H9 (cell line): ENCODE measurements at regions not wholly inside any gene's neighbourhood (a gene's known extent, or its start where the extent isn't known, plus 50 kb on each side); places are given as distances from the start of the nearest gene placed in this dataset.

Source experiments
- DNase-seq: peaks from one replicate; pipeline ENCODE4 v3.0.0-alpha.2; 2017
- H2AFZ ChIP-seq: one replicate; pipeline ENCODE4 v1.6.1; 2013; ENCODE audit warnings: mild to moderate bottlenecking, low read length, control low read depth, moderate library complexity
- H2AK5ac ChIP-seq: 2 replicates; pipeline ENCODE4 v1.6.1; 2013; ENCODE audit warnings: low read length, control low read depth, mixed read lengths; ENCODE audit not compliant: insufficient read length
- H2BK120ac ChIP-seq: one replicate; pipeline ENCODE4 v1.6.1; 2013; ENCODE audit warnings: low read depth, mild to moderate bottlenecking, low read length, control low read depth, inconsistent platforms; ENCODE audit not compliant: poor library complexity, severe bottlenecking
- H2BK12ac ChIP-seq: 2 replicates; pipeline ENCODE4 v1.6.1; 2013; ENCODE audit warnings: low read length, control low read depth, mixed read lengths, low read depth; ENCODE audit not compliant: insufficient read length
- H2BK15ac ChIP-seq: 2 replicates; pipeline ENCODE4 v1.6.1; 2013; ENCODE audit warnings: low read depth, low read length, control low read depth
- H2BK20ac ChIP-seq: one replicate; pipeline ENCODE4 v1.6.1; 2013; ENCODE audit warnings: low read depth, mild to moderate bottlenecking, low read length, control low read depth, inconsistent platforms; ENCODE audit not compliant: poor library complexity, severe bottlenecking
- H2BK5ac ChIP-seq: 2 replicates; pipeline ENCODE4 v1.6.1; 2013; ENCODE audit warnings: low read length, control low read depth, mixed read lengths; ENCODE audit not compliant: insufficient read length
- H3K14ac ChIP-seq: 2 replicates; pipeline ENCODE4 v1.6.1; 2013; ENCODE audit warnings: low read length, control low read depth; ENCODE audit not compliant: insufficient read depth
- H3K18ac ChIP-seq: 2 replicates; pipeline ENCODE4 v1.6.1; 2013; ENCODE audit warnings: low read depth, mild to moderate bottlenecking, mixed read lengths, low read length, control low read depth; ENCODE audit not compliant: insufficient read length
- H3K23ac ChIP-seq: 2 replicates; pipeline ENCODE4 v1.6.1; 2013; ENCODE audit warnings: low read length, control low read depth, mixed read lengths, low read depth; ENCODE audit not compliant: insufficient read length
- H3K23me2 ChIP-seq: 2 replicates; pipeline ENCODE4 v1.6.1; 2013; ENCODE audit warnings: low read depth, mild to moderate bottlenecking, mixed read lengths, low read length, control low read depth; ENCODE audit not compliant: insufficient read length, poor library complexity, severe bottlenecking
- H3K27ac ChIP-seq: 2 replicates; pipeline ENCODE4 v1.5.1; 2013; ENCODE audit warnings: low read length, control low read depth, mixed read lengths, low read depth; ENCODE audit not compliant: insufficient read length
- H3K27me3 ChIP-seq: 2 replicates; pipeline ENCODE4 v1.6.1; 2013; ENCODE audit warnings: low read length, control low read depth, inconsistent platforms; ENCODE audit not compliant: insufficient read depth
- H3K4ac ChIP-seq: 2 replicates; pipeline ENCODE4 v1.6.1; 2013; ENCODE audit warnings: low read depth, mild to moderate bottlenecking, control low read depth, inconsistent platforms, low read length, moderate library complexity
- H3K4me1 ChIP-seq: 2 replicates; pipeline ENCODE4 v1.6.1; 2013; ENCODE audit warnings: low read length, control low read depth, inconsistent platforms; ENCODE audit not compliant: insufficient read depth
- H3K4me2 ChIP-seq: 2 replicates; pipeline ENCODE4 v1.6.1; 2013; ENCODE audit warnings: low read length, control low read depth, mixed read lengths; ENCODE audit not compliant: insufficient read length, insufficient read depth
- H3K56ac ChIP-seq: 2 replicates; pipeline ENCODE4 v1.6.1; 2013; ENCODE audit warnings: low read depth, mild to moderate bottlenecking, mixed read lengths, low read length, control low read depth; ENCODE audit not compliant: insufficient read length
- H3K79me1 ChIP-seq: 2 replicates; pipeline ENCODE4 v1.6.1; 2013; ENCODE audit warnings: low read depth, mild to moderate bottlenecking, moderate library complexity, low read length, control low read depth, inconsistent platforms; ENCODE audit not compliant: insufficient read depth, poor library complexity, severe bottlenecking
- H3K79me2 ChIP-seq: 2 replicates; pipeline ENCODE4 v1.6.1; 2013; ENCODE audit warnings: low read length, control low read depth, inconsistent platforms; ENCODE audit not compliant: insufficient read depth
- H3K9ac ChIP-seq: 2 replicates; pipeline ENCODE4 v1.6.1; 2013; ENCODE audit warnings: low read length, control low read depth, mixed read lengths; ENCODE audit not compliant: insufficient read length; ENCODE audit errors: extremely low read depth
- H3K9me3 ChIP-seq: one replicate; pipeline ENCODE4 v1.6.1; 2013; ENCODE audit warnings: low read depth, low read length, inconsistent platforms; ENCODE audit not compliant: control insufficient read depth
- H3T11ph ChIP-seq: one replicate; pipeline ENCODE4 v1.6.1; 2013; ENCODE audit warnings: mild to moderate bottlenecking, low read length, control low read depth, inconsistent platforms
- H4K20me1 ChIP-seq: one replicate; pipeline ENCODE4 v1.6.1; 2013; ENCODE audit not compliant: control insufficient read depth, insufficient read length, insufficient read depth
- H4K5ac ChIP-seq: 2 replicates; pipeline ENCODE4 v1.6.1; 2013; ENCODE audit warnings: low read depth, mild to moderate bottlenecking, mixed read lengths, low read length, control low read depth; ENCODE audit not compliant: insufficient read length
- H4K8ac ChIP-seq: replicated peaks from 2 replicates; pipeline ENCODE4 v1.6.1; 2013; ENCODE audit warnings: low read length, control low read depth, mixed read lengths, low read depth; ENCODE audit not compliant: insufficient read length
- H4K91ac ChIP-seq: 2 replicates; pipeline ENCODE4 v1.6.1; 2013; ENCODE audit warnings: low read depth, mild to moderate bottlenecking, moderate library complexity, mixed read lengths, low read length, control low read depth; ENCODE audit not compliant: insufficient read length
- H3K27ac Mint-ChIP-seq, 3 experiments: 2 replicates in 2 of 3; 3 replicates in 1 of 3; pipeline ENCODE4 v1.8.0; 2020 to 2021; ENCODE audit warnings: mixed read lengths in 3 of 3, mild to moderate bottlenecking in 1 of 3, moderate library complexity in 1 of 3
- H3K27me3 Mint-ChIP-seq: 2 replicates; pipeline ENCODE4 v1.8.0; 2021; ENCODE audit warnings: low read depth, mild to moderate bottlenecking, moderate library complexity, mixed read lengths
- H3K36me3 Mint-ChIP-seq, 3 experiments: 2 replicates in 2 of 3; 3 replicates in 1 of 3; pipeline ENCODE4 v1.8.0; 2020 to 2021; ENCODE audit warnings: low read depth in 3 of 3, mixed read lengths in 3 of 3; ENCODE audit not compliant: insufficient read depth in 1 of 3
- H3K4me1 Mint-ChIP-seq, 2 experiments: 2 replicates each; pipeline ENCODE4 v1.8.0; 2020; ENCODE audit warnings: mixed read lengths in 2 of 2
- H3K4me3 Mint-ChIP-seq, 2 experiments: 2 replicates in 1 of 2; 3 replicates in 1 of 2; pipeline ENCODE4 v1.8.0; 2020 to 2021; ENCODE audit warnings: mild to moderate bottlenecking in 2 of 2, mixed read lengths in 2 of 2, moderate library complexity in 1 of 2
- H3K9me3 Mint-ChIP-seq, 2 experiments: 2 replicates in 1 of 2; 3 replicates in 1 of 2; pipeline ENCODE4 v1.8.0; 2020; ENCODE audit warnings: mild to moderate bottlenecking in 2 of 2, mixed read lengths in 2 of 2, moderate library complexity in 1 of 2
- WGBS: extraction: QIAGEN DNeasy Blood & Tissue Kit; methylation state at CpG from one replicate; pipeline ENCODE4 v1.1.7; 2013; ENCODE audit warnings: missing lambda C conversion rate, low lambda C conversion rate, mixed read lengths; ENCODE audit not compliant: insufficient read length; ENCODE audit errors: extremely low coverage; 5-methylcytosine and 5-hydroxymethylcytosine counted together
- TF ChIP-seq, protein P1 (sequence below): fragments of 200-600 bp; sonication (generic); conservative IDR thresholded peaks from 3 replicates; pipeline ENCODE4 v1.8.0; 2021; ENCODE audit warnings: antibody characterized with exemption, mild to moderate bottlenecking

DNA sequence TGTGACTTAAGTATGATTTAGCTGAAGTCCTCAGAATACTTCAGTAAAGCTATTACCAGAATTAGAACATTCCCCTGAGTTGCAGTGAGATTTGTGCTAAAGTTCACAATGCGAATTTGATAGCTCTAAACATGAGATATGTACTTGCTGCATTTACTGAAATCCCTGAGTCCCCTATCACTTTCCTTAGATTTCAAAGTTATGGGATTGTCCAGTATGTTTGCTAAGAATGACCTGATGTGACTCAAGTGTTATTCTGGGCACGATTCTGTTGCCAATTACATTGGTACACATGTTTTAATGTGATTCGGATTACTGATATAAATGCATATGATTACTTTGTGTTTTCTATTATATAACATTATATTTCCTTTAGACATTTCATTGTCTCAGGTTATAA lies 91.3 kb upstream of the AMOT start:
- Mint-ChIP-seq H3K4me3 (no peak overlapping the region), H3K27ac (no peak overlapping the region), H3K27me3 (peaks cover 2% of the 10 kb centered on the region; the same call in 1 of the 2 replicates), H3K36me3 (no peaks in the 10 kb centered on the region), H3K9me3 (no peaks in the 10 kb centered on the region), H3K4me1 (peaks cover 27 to 28% of the 10 kb centered on the region in 2 experiments)
- Histone ChIP-seq H3K4ac (no peak overlapping the region), H3K23ac (no peak overlapping the region), H2BK15ac (no peak overlapping the region), H3K27ac (no peak overlapping the region), H3K9me3 (no peaks in the 10 kb centered on the region), H3K14ac (no peak overlapping the region), H4K91ac (no peak overlapping the region), H3K79me1 (no peaks in the 10 kb centered on the region), H4K8ac (no peak overlapping the region), H3K79me2 (no peaks in the 10 kb centered on the region), H2AFZ (no peak overlapping the region), H2BK5ac (no peak overlapping the region), H3K18ac (no peak overlapping the region), H2BK20ac (no peak overlapping the region), H3K9ac (no peak overlapping the region), H2AK5ac (no peak overlapping the region), H3K4me1 (peaks cover 6% of the 10 kb centered on the region; the same call in 1 of the 2 replicates), H3K23me2 (no peaks in the 10 kb centered on the region), H2BK12ac (no peak overlapping the region), H3T11ph (no peak overlapping the region), H2BK120ac (no peak overlapping the region), H4K5ac (no peak overlapping the region), H3K56ac (no peak overlapping the region), H4K20me1 (peaks cover 3% of the 10 kb centered on the region), H3K4me2 (no peak overlapping the region), H3K27me3 (no peaks in the 10 kb centered on the region)
- WGBS, result no CpG with 5 or more reads among the region's 3 CpGs
- no peak for DNase-seq
- TF ChIP-seq, protein P1, sequence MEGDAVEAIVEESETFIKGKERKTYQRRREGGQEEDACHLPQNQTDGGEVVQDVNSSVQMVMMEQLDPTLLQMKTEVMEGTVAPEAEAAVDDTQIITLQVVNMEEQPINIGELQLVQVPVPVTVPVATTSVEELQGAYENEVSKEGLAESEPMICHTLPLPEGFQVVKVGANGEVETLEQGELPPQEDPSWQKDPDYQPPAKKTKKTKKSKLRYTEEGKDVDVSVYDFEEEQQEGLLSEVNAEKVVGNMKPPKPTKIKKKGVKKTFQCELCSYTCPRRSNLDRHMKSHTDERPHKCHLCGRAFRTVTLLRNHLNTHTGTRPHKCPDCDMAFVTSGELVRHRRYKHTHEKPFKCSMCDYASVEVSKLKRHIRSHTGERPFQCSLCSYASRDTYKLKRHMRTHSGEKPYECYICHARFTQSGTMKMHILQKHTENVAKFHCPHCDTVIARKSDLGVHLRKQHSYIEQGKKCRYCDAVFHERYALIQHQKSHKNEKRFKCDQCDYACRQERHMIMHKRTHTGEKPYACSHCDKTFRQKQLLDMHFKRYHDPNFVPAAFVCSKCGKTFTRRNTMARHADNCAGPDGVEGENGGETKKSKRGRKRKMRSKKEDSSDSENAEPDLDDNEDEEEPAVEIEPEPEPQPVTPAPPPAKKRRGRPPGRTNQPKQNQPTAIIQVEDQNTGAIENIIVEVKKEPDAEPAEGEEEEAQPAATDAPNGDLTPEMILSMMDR, result no peak
